Endothelial cell of umbilical vein (primary cell): ENCODE measurements at regions not wholly inside any gene's neighbourhood (a gene's known extent, or its start where the extent isn't known, plus 50 kb on each side); places are given as distances from the start of the nearest gene placed in this dataset.

Experiments
- CTCF ChIP-seq, 2 donors: IDR thresholded peaks; 1 replicate in 1 of 2; 2 replicates in 1 of 2; pipeline ENCODE4 v1.5.1; 2011; ENCODE audit warnings: low read length in 2 of 2, mild to moderate bottlenecking in 2 of 2, moderate library complexity in 2 of 2, control low read depth in 1 of 2, inconsistent platforms in 1 of 2, low read depth in 1 of 2; ENCODE audit not compliant: insufficient read depth in 1 of 2; ENCODE audit errors: extremely low read depth in 1 of 2
- EZH2 ChIP-seq: IDR thresholded peaks from 2 replicates; pipeline ENCODE4 v1.6.1; 2012; ENCODE audit warnings: borderline replicate concordance, low read depth, mild to moderate bottlenecking, moderate library complexity, low read length, inconsistent platforms; ENCODE audit not compliant: severe bottlenecking
- POLR2A ChIP-seq: IDR thresholded peaks from 2 replicates; pipeline ENCODE4 v1.6.1; 2012; ENCODE audit warnings: low read depth, mild to moderate bottlenecking, control low read depth, low read length
- POLR2AphosphoS5 ChIP-seq: IDR thresholded peaks from 2 replicates; pipeline ENCODE4 v1.6.1; 2012; ENCODE audit warnings: low read depth, mild to moderate bottlenecking, control low read depth, low read length, moderate library complexity; ENCODE audit not compliant: insufficient read depth

- TF ChIP-seq POLR2A (no peak), EZH2 (no peak), CTCF (IDR thresholded peaks at IDR 0.05; ENCODE audit: extremely low read depth in 1 of 2, insufficient read depth in 1 of 2, low read depth in 1 of 2, low read length in 2 of 2) (no peak), POLR2AphosphoS5 (no peak)
These were observed 133.6 kb downstream of the UBE2E3 start for GRCh38 chr2:181114021-181114420.
